ENCODE measurements at regions not wholly inside any gene's neighbourhood (a gene's known extent, or its start where the extent isn't known, plus 50 kb on each side); places are given as distances from the start of the nearest gene placed in this dataset.

- TF ChIP-seq, protein P1, sequence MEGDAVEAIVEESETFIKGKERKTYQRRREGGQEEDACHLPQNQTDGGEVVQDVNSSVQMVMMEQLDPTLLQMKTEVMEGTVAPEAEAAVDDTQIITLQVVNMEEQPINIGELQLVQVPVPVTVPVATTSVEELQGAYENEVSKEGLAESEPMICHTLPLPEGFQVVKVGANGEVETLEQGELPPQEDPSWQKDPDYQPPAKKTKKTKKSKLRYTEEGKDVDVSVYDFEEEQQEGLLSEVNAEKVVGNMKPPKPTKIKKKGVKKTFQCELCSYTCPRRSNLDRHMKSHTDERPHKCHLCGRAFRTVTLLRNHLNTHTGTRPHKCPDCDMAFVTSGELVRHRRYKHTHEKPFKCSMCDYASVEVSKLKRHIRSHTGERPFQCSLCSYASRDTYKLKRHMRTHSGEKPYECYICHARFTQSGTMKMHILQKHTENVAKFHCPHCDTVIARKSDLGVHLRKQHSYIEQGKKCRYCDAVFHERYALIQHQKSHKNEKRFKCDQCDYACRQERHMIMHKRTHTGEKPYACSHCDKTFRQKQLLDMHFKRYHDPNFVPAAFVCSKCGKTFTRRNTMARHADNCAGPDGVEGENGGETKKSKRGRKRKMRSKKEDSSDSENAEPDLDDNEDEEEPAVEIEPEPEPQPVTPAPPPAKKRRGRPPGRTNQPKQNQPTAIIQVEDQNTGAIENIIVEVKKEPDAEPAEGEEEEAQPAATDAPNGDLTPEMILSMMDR (IDR thresholded peaks at IDR 0.05; ENCODE audit: insufficient read depth, low read depth, low read length) = no peak
- TF ChIP-seq EZH2 (IDR thresholded peaks at IDR 0.05; ENCODE audit: insufficient read depth, low read length) = no peak
These were observed 94.0 kb upstream of the GLS start for GRCh38 chr2:190786404-190787166.
